A549 (cell line): ENCODE measurements at regions not wholly inside any gene's neighbourhood (a gene's known extent, or its start where the extent isn't known, plus 50 kb on each side); places are given as distances from the start of the nearest gene placed in this dataset.

ENCODE experiments used
- BHLHE40 ChIP-seq: IDR thresholded peaks from 2 replicates; pipeline ENCODE4 v1.6.1; 2012; ENCODE audit warnings: low read depth, low read length, inconsistent platforms
- CEBPB ChIP-seq, 2 experiments: fragments of >200 bp in 1 of 2; sonication (Bioruptor Twin) in 1 of 2; formaldehyde crosslinking in 1 of 2; IDR thresholded peaks; 2 replicates each; pipeline ENCODE4 v1.6.1; 2012 to 2016
- EHF ChIP-seq: fragments of 250-450 bp; sonication (Bioruptor Pico); IDR thresholded peaks from 2 replicates; pipeline ENCODE4 v1.5.0; 2020; ENCODE audit warnings: mild to moderate bottlenecking
- EP300 ChIP-seq, 2 experiments: fragments of >200 bp; sonication (Bioruptor Twin); formaldehyde crosslinking; IDR thresholded peaks; 2 replicates in 1 of 2; 3 replicates in 1 of 2; pipeline ENCODE4 v1.6.1; 2016 to 2017
- JUNB ChIP-seq: fragments of >200 bp; sonication (Bioruptor Twin); formaldehyde crosslinking; IDR thresholded peaks from 2 replicates; pipeline ENCODE4 v1.6.1; 2016
- KDM1A ChIP-seq: fragments of 200-600 bp; sonication (generic); IDR thresholded peaks from 2 replicates; pipeline ENCODE4 v1.6.1; 2016; ENCODE audit warnings: low read depth, mild to moderate bottlenecking
- MYC ChIP-seq: IDR thresholded peaks from 2 replicates; pipeline ENCODE4 v1.6.1; 2012; ENCODE audit warnings: mild to moderate bottlenecking, inconsistent platforms, low read length, improper control_type of control experiment, borderline replicate concordance
- POLR2A ChIP-seq: IDR thresholded peaks from 2 replicates; pipeline ENCODE4 v1.6.1; 2012; ENCODE audit warnings: mild to moderate bottlenecking, low read length
- SMC3 ChIP-seq: fragments of >200 bp; sonication (Bioruptor Twin); formaldehyde crosslinking; IDR thresholded peaks from 3 replicates; pipeline ENCODE4 v1.6.1; 2018; ENCODE audit warnings: inconsistent platforms
- TF ChIP-seq, protein P1 (sequence below): IDR thresholded peaks from 2 replicates; pipeline ENCODE4 v1.6.1; 2012
- TF ChIP-seq, protein P2 (sequence below): fragments of >200 bp; sonication (Bioruptor Twin); formaldehyde crosslinking; IDR thresholded peaks from 3 replicates; pipeline ENCODE4 v1.5.1; 2016

DNA sequence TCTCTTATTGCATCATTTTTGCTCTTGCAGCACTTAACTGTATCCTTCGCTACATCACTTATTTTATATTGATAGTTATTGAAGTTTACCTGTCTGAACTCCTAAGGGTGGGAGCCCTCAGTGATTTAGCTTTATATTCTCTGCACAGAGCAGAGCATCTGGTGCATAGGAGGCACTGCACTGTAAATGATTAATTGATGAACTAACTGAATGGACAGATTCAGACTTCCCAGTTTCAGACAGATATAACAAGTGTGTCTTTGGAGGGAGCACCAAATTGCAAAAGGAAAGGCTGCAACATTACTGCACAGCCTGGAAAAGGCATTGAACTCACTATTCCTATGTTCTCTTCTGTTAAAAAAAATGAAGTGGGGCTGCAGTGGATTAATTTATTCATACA is 160.3 kb downstream of the EDN1 start:
- TF ChIP-seq JUNB = no peak
- no peak for TF ChIP-seq MYC
- no peak for TF ChIP-seq SMC3
- TF ChIP-seq EHF = no peak
- TF ChIP-seq, protein P1, sequence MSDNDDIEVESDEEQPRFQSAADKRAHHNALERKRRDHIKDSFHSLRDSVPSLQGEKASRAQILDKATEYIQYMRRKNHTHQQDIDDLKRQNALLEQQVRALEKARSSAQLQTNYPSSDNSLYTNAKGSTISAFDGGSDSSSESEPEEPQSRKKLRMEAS = no peak
- TF ChIP-seq EP300 (IDR thresholded peaks at IDR 0.05) = no peak
- TF ChIP-seq, protein P2, sequence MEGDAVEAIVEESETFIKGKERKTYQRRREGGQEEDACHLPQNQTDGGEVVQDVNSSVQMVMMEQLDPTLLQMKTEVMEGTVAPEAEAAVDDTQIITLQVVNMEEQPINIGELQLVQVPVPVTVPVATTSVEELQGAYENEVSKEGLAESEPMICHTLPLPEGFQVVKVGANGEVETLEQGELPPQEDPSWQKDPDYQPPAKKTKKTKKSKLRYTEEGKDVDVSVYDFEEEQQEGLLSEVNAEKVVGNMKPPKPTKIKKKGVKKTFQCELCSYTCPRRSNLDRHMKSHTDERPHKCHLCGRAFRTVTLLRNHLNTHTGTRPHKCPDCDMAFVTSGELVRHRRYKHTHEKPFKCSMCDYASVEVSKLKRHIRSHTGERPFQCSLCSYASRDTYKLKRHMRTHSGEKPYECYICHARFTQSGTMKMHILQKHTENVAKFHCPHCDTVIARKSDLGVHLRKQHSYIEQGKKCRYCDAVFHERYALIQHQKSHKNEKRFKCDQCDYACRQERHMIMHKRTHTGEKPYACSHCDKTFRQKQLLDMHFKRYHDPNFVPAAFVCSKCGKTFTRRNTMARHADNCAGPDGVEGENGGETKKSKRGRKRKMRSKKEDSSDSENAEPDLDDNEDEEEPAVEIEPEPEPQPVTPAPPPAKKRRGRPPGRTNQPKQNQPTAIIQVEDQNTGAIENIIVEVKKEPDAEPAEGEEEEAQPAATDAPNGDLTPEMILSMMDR = no peak
- TF ChIP-seq BHLHE40 = no peak
- TF ChIP-seq KDM1A = no peak
- TF ChIP-seq CEBPB (IDR thresholded peaks at IDR 0.05) = no peak; a peak in 1 of 4 replicates
- no peak for TF ChIP-seq POLR2A
